HCT116 (cell line): ENCODE measurements at regions not wholly inside any gene's neighbourhood (a gene's known extent, or its start where the extent isn't known, plus 50 kb on each side); places are given as distances from the start of the nearest gene placed in this dataset.

Source experiments
- ATAC-seq: fragments of 200-7000 bp; cut with Tn5 transposase; 2 replicates; pipeline ENCODE4 v1.9.1; 2020; ENCODE audit warnings: mild to moderate bottlenecking, moderate library complexity
- BruUV-seq: library from RNA; stranded (reverse); fragments of 400-500 nt; replicated peaks from 2 replicates; lab custom pipeline; 2021; lab: Mats Ljungman, UMichigan
- CTCF ChIA-PET: fragments of 300-600 bp; sonication (Branson Sonifier 250); formaldehyde crosslinking; loops from one replicate; lab custom pipeline; 2021; ENCODE audit warnings: antibody characterized with exemption; lab: Charles Lee
- POLR2A ChIA-PET: fragments of 300-600, 350-600 bp; sonication (Branson Sonifier 250); formaldehyde crosslinking; loops from one replicate; lab custom pipeline; 2021; ENCODE audit warnings: antibody characterized with exemption; lab: Charles Lee
- RAD21 ChIA-PET, 2 experiments: fragments of 300-600 bp; sonication (Branson Sonifier 250); formaldehyde crosslinking; loops; one replicate each; lab custom pipeline; 2023; ENCODE audit warnings: low total read pairs in 2 of 2; ENCODE audit not compliant: uncharacterized antibody in 2 of 2, unreplicated experiment in 2 of 2, low non-redundant PET in 1 of 2; lab: Charles Lee
- DNase-seq: peaks from one replicate; pipeline ENCODE4 v3.0.0-alpha.2; 2010; ENCODE audit warnings: low read depth, low spot score
- H2AFZ ChIP-seq: fragments of 200-600 bp; shearing (Covaris generic), sonication (generic); 2 replicates; pipeline ENCODE4 v1.6.1; 2017; ENCODE audit warnings: low read depth, mixed run types, mixed read lengths, antibody characterized with exemption, low read length; ENCODE audit not compliant: poor library complexity, severe bottlenecking
- H3K27ac ChIP-seq: 2 replicates; pipeline ENCODE4 v1.5.1; 2012; ENCODE audit warnings: low read depth, low read length
- H3K27me3 ChIP-seq: fragments of 200-600 bp; sonication (generic); 2 replicates; pipeline ENCODE4 v1.6.1; 2016; ENCODE audit warnings: mixed run types, low read length, mixed read lengths; ENCODE audit not compliant: insufficient read depth
- H3K36me3 ChIP-seq, 2 experiments: fragments of 200-500 bp in 1 of 2; fragments of 200-600 bp in 1 of 2; sonication (Bioruptor generic) in 1 of 2; sonication (generic) in 1 of 2; 2 replicates each; pipeline versions ENCODE4 v1.5.1 to v1.6.1; 2014 to 2016; ENCODE audit warnings: low read length in 2 of 2, inconsistent platforms in 1 of 2, mixed read lengths in 1 of 2, mixed run types in 1 of 2; ENCODE audit not compliant: insufficient read depth in 2 of 2, control insufficient read depth in 1 of 2
- H3K4me1 ChIP-seq, 2 experiments: fragments of 200-600 bp in 1 of 2; sonication (generic) in 1 of 2; 2 replicates each; pipeline versions ENCODE4 v1.5.1 to v1.6.1; 2012 to 2017; ENCODE audit warnings: low read length in 2 of 2, inconsistent platforms in 1 of 2, mild to moderate bottlenecking in 1 of 2, mixed read lengths in 1 of 2, mixed run types in 1 of 2, moderate library complexity in 1 of 2; ENCODE audit not compliant: insufficient read depth in 2 of 2, control insufficient read depth in 1 of 2
- H3K4me2 ChIP-seq: fragments of 200-600 bp; sonication (generic); 2 replicates; pipeline ENCODE4 v1.6.1; 2017; ENCODE audit warnings: mixed run types, low read length, mixed read lengths
- H3K4me3 ChIP-seq, 2 experiments: fragments of 200-600 bp in 1 of 2; sonication (generic) in 1 of 2; replicated peaks in 1 of 2; 2 replicates each; pipeline ENCODE4 v1.5.1; 2011 to 2016; ENCODE audit warnings: low read length in 2 of 2, control low read depth in 1 of 2, low read depth in 1 of 2, mild to moderate bottlenecking in 1 of 2, mixed read lengths in 1 of 2, mixed run types in 1 of 2
- H3K79me2 ChIP-seq: fragments of 200-600 bp; sonication (generic); 2 replicates; pipeline ENCODE4 v1.6.1; 2017; ENCODE audit warnings: mild to moderate bottlenecking, mixed run types, low read length, moderate library complexity, mixed read lengths; ENCODE audit not compliant: insufficient read depth
- H3K9ac ChIP-seq: fragments of 200-600 bp; sonication (generic); 2 replicates; pipeline ENCODE4 v1.6.1; 2016; ENCODE audit warnings: low read length, mixed read lengths
- H3K9me2 ChIP-seq: fragments of 200-600 bp; sonication (generic), shearing (Covaris generic); 2 replicates; pipeline ENCODE4 v1.6.1; 2017; ENCODE audit warnings: mixed run types, mild to moderate bottlenecking, moderate library complexity; ENCODE audit not compliant: insufficient read depth
- H3K9me3 ChIP-seq, 2 experiments: fragments of 200-500 bp in 1 of 2; fragments of 200-600 bp in 1 of 2; sonication (Bioruptor generic) in 1 of 2; sonication (generic) in 1 of 2; 2 replicates each; pipeline ENCODE4 v1.6.1; 2014 to 2017; ENCODE audit warnings: low read length in 2 of 2, mixed read lengths in 2 of 2, inconsistent platforms in 1 of 2, low read depth in 1 of 2, mild to moderate bottlenecking in 1 of 2, mixed run types in 1 of 2, moderate library complexity in 1 of 2; ENCODE audit not compliant: control insufficient read depth in 1 of 2, insufficient read depth in 1 of 2
- H4K20me1 ChIP-seq: fragments of 200-600 bp; sonication (generic), shearing (Covaris generic); 2 replicates; pipeline ENCODE4 v1.6.1; 2017; ENCODE audit warnings: mixed run types, mild to moderate bottlenecking, moderate library complexity; ENCODE audit not compliant: insufficient read depth
- ATF3 ChIP-seq: IDR thresholded peaks from 2 replicates; pipeline ENCODE4 v1.6.1; 2012
- CBX3 ChIP-seq: IDR thresholded peaks from 2 replicates; pipeline ENCODE4 v1.6.1; 2012; ENCODE audit warnings: low read depth
- CEBPB ChIP-seq: IDR thresholded peaks from 2 replicates; pipeline ENCODE4 v1.6.1; 2012; ENCODE audit warnings: low read depth
- CTCF ChIP-seq, 3 experiments: fragments of 200-600 bp in 1 of 3; sonication (generic) in 1 of 3; IDR thresholded peaks in 2 of 3; conservative IDR thresholded peaks in 1 of 3; 2 replicates each; pipeline ENCODE4 v1.5.1; 2012 to 2017; ENCODE audit warnings: low read depth in 2 of 3, low read length in 2 of 3, antibody characterized with exemption in 1 of 3, borderline replicate concordance in 1 of 3, control low read depth in 1 of 3, mild to moderate bottlenecking in 1 of 3, mixed read lengths in 1 of 3, mixed run types in 1 of 3, moderate library complexity in 1 of 3; ENCODE audit not compliant: insufficient read depth in 1 of 3
- ELF1 ChIP-seq: IDR thresholded peaks from 2 replicates; pipeline ENCODE4 v1.6.1; 2012; ENCODE audit warnings: low read depth, borderline replicate concordance
- EZH2 ChIP-seq: fragments of 200-600 bp; sonication (generic); IDR thresholded peaks from 2 replicates; pipeline ENCODE4 v1.6.1; 2017; ENCODE audit warnings: antibody characterized with exemption, mixed run types
- EZH2phosphoT487 ChIP-seq: fragments of 200-600 bp; IDR thresholded peaks from 2 replicates; pipeline ENCODE4 v1.6.1; 2018; ENCODE audit warnings: antibody characterized with exemption, borderline replicate concordance
- FOSL1 ChIP-seq: IDR thresholded peaks from 2 replicates; pipeline ENCODE4 v1.6.1; 2012; ENCODE audit warnings: low read depth
- JUND ChIP-seq: IDR thresholded peaks from 2 replicates; pipeline ENCODE4 v1.6.1; 2012
- SP1 ChIP-seq: IDR thresholded peaks from 2 replicates; pipeline ENCODE4 v1.6.1; 2012; ENCODE audit warnings: low read depth
- SRF ChIP-seq: IDR thresholded peaks from 2 replicates; pipeline ENCODE4 v1.6.1; 2012; ENCODE audit warnings: low read depth
- YY1 ChIP-seq: IDR thresholded peaks from 2 replicates; pipeline ENCODE4 v1.6.1; 2011; ENCODE audit warnings: low read length, low read depth, moderate library complexity, mild to moderate bottlenecking; ENCODE audit not compliant: insufficient replicate concordance; ENCODE audit errors: extremely low read depth
- ZFX ChIP-seq: fragments of 450-650 bp; IDR thresholded peaks from 2 replicates; pipeline ENCODE4 v1.6.1; 2017
- ZNF274 ChIP-seq: fragments of 200-500 bp; sonication (Bioruptor generic); IDR thresholded peaks from 2 replicates; pipeline ENCODE4 v1.6.1; 2014; ENCODE audit warnings: mild to moderate bottlenecking, low read depth, low read length, inconsistent platforms
- intact Hi-C: fragments of 100-400 bp; cut with micrococcal nuclease; formaldehyde crosslinking; loops from 2 replicates; pipeline ENCODE4 v1.10.0; 2022

GRCh38 chr7:16264823-16265804, 156.2 kb downstream of the CRPPA start:
- CTCF ChIA-PET, result no interaction called here
- TF ChIP-seq ELF1 (no peak), EZH2phosphoT487 (no peak), ZNF274 (no peak), SRF (no peak), EZH2 (no peak), CBX3 (no peak), CEBPB (no peak), FOSL1 (no peak), SP1 (no peak), ATF3 (no peak), CTCF (IDR thresholded peaks at IDR 0.05 in 2 of 3, conservative IDR thresholded peaks at IDR 0.05 in 1 of 3; ENCODE audit: borderline replicate concordance in 1 of 3, insufficient read depth in 1 of 3, low read depth in 2 of 3, low read length in 2 of 3) (no peak), ZFX (no peak), YY1 (no peak), JUND (no peak)
- Histone ChIP-seq H3K9me3 (no peaks in the 10 kb centered on the region), H3K27ac (no peak overlapping the region), H3K36me3 (no peaks in the 10 kb centered on the region), H3K9me2 (no peaks in the 10 kb centered on the region), H3K27me3 (no peaks in the 10 kb centered on the region), H3K79me2 (no peaks in the 10 kb centered on the region), H3K4me1 (peaks cover 14 to 26% of the 10 kb centered on the region in 2 experiments), H4K20me1 (no peaks in the 10 kb centered on the region), H2AFZ (no peak overlapping the region), H3K9ac (no peak overlapping the region), H3K4me3 (no peak overlapping the region), H3K4me2 (no peak overlapping the region)
- no TSS peak for BruUV-seq
- ATAC-seq (no peak), DNase-seq (no peak)
- intact Hi-C loops, result no loop called here
- POLR2A ChIA-PET, result no interaction called here
- RAD21 ChIA-PET, result no interaction called here
